ENCODE measurements at regions not wholly inside any gene's neighbourhood (a gene's known extent, or its start where the extent isn't known, plus 50 kb on each side); places are given as distances from the start of the nearest gene placed in this dataset.

DNA sequence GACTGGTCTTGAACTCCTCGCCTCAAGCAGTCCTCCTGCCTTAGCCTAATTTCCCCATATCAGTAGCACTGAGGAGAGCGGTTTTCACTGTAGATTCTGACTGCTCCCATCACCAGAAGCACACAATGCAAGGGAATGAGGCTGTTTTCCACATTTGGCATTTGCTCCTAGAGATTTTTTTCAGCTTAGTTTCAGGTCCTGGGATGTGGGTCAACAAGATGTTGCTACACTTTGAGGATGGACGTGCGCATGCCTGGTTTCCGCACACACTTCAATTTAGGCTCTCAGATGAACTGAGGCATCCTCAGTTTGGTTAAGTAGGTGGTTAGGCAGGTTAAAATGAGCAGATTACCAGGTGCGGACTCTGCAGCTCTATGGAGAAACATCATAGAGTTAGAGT, 287.1 kb upstream of the LYZL1 start:
- Histone ChIP-seq H3K27me3 (replicated peaks in 1 of 2; ENCODE audit: control insufficient read depth in 2 of 2, insufficient read depth in 2 of 2, low read length in 1 of 2) (no peaks in the 10 kb centered on the region), H4K20me1 (ENCODE audit: control insufficient read depth, insufficient read depth) (no peaks in the 10 kb centered on the region), H3K79me2 (ENCODE audit: control insufficient read depth, insufficient read depth, low read length) (no peaks in the 10 kb centered on the region), H3K9me3 (replicated peaks; ENCODE audit: control insufficient read depth, insufficient read depth, low read length) (no peaks in the 10 kb centered on the region), H2AFZ (ENCODE audit: control insufficient read depth, low read depth, low read length) (no peak overlapping the region), H3K4me1 (ENCODE audit: control insufficient read depth, insufficient read depth, low read length) (no peaks in the 10 kb centered on the region), H3K9ac (ENCODE audit: control insufficient read depth, insufficient read depth, low read length) (no peak overlapping the region), H3K4me2 (ENCODE audit: control insufficient read depth, insufficient read depth) (no peak overlapping the region), H3K36me3 (ENCODE audit: control insufficient read depth in 2 of 2, insufficient read depth in 2 of 2, low read length in 1 of 2) (no peaks in the 10 kb centered on the region), H3K27ac (ENCODE audit: control insufficient read depth, insufficient read depth) (no peak overlapping the region), H3K4me3 (no peak overlapping the region)
- ChIA-PET CTCF (interaction anchor here (0.6 to 1.2 kb wide), 2 partner anchors 10 to 84 kb away, joined by 3 to 4 read pairs; no protein-coding TSS in a partner anchor), POLR2A (no interaction called here), SMC1A (ENCODE audit: uncharacterized antibody, unreplicated experiment) (no interaction called here), RAD21 (ENCODE audit: unreplicated experiment) (interaction anchor here (0.9 kb wide), 1 partner anchor 127 kb away, joined by 3 read pairs; no protein-coding TSS in a partner anchor)
- no TSS peak for BruUV-seq (replicated peaks)
- intact Hi-C loops (cut with micrococcal nuclease; ENCODE audit: unreplicated experiment), result no loop called here
- DNase-seq (ENCODE audit: low read depth, low spot score) (no peak), FAIRE-seq (no peak), ATAC-seq (no peak)
- TF ChIP-seq NFYB (IDR thresholded peaks at IDR 0.05; ENCODE audit: insufficient read depth, low read depth, low read length) (no peak), MYB (IDR thresholded peaks at IDR 0.05; ENCODE audit: borderline replicate concordance, low read depth, low read length) (no peak), MTA3 (IDR thresholded peaks at IDR 0.05; ENCODE audit: borderline replicate concordance, low read length) (no peak), KDM1A (IDR thresholded peaks at IDR 0.05; ENCODE audit: borderline replicate concordance) (no peak), SMARCA5 (IDR thresholded peaks at IDR 0.05) (no peak), MEF2A (IDR thresholded peaks at IDR 0.05; ENCODE audit: insufficient read depth, low read depth, low read length) (no peak), YBX1 (IDR thresholded peaks at IDR 0.05) (no peak), CHD4 (IDR thresholded peaks at IDR 0.05) (no peak), GATAD2B (conservative IDR thresholded peaks at IDR 0.05; ENCODE audit: low read depth) (no peak), POLR2AphosphoS5 (IDR thresholded peaks at IDR 0.05; ENCODE audit: low read length) (no peak)
- TF ChIP-seq, protein P1, sequence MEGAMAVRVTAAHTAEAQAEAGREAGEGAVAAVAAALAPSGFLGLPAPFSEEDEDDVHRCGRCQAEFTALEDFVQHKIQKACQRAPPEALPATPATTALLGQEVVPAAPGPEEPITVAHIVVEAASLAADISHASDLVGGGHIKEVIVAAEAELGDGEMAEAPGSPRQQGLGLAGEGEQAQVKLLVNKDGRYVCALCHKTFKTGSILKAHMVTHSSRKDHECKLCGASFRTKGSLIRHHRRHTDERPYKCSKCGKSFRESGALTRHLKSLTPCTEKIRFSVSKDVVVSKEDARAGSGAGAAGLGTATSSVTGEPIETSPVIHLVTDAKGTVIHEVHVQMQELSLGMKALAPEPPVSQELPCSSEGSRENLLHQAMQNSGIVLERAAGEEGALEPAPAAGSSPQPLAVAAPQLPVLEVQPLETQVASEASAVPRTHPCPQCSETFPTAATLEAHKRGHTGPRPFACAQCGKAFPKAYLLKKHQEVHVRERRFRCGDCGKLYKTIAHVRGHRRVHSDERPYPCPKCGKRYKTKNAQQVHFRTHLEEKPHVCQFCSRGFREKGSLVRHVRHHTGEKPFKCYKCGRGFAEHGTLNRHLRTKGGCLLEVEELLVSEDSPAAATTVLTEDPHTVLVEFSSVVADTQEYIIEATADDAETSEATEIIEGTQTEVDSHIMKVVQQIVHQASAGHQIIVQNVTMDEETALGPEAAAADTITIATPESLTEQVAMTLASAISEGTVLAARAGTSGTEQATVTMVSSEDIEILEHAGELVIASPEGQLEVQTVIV (IDR thresholded peaks at IDR 0.05; ENCODE audit: borderline replicate concordance, partially characterized antibody), result no peak
- TF ChIP-seq, protein P2, sequence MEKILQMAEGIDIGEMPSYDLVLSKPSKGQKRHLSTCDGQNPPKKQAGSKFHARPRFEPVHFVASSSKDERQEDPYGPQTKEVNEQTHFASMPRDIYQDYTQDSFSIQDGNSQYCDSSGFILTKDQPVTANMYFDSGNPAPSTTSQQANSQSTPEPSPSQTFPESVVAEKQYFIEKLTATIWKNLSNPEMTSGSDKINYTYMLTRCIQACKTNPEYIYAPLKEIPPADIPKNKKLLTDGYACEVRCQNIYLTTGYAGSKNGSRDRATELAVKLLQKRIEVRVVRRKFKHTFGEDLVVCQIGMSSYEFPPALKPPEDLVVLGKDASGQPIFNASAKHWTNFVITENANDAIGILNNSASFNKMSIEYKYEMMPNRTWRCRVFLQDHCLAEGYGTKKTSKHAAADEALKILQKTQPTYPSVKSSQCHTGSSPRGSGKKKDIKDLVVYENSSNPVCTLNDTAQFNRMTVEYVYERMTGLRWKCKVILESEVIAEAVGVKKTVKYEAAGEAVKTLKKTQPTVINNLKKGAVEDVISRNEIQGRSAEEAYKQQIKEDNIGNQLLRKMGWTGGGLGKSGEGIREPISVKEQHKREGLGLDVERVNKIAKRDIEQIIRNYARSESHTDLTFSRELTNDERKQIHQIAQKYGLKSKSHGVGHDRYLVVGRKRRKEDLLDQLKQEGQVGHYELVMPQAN (conservative IDR thresholded peaks at IDR 0.05), result no peak
- TF ChIP-seq, protein P3, sequence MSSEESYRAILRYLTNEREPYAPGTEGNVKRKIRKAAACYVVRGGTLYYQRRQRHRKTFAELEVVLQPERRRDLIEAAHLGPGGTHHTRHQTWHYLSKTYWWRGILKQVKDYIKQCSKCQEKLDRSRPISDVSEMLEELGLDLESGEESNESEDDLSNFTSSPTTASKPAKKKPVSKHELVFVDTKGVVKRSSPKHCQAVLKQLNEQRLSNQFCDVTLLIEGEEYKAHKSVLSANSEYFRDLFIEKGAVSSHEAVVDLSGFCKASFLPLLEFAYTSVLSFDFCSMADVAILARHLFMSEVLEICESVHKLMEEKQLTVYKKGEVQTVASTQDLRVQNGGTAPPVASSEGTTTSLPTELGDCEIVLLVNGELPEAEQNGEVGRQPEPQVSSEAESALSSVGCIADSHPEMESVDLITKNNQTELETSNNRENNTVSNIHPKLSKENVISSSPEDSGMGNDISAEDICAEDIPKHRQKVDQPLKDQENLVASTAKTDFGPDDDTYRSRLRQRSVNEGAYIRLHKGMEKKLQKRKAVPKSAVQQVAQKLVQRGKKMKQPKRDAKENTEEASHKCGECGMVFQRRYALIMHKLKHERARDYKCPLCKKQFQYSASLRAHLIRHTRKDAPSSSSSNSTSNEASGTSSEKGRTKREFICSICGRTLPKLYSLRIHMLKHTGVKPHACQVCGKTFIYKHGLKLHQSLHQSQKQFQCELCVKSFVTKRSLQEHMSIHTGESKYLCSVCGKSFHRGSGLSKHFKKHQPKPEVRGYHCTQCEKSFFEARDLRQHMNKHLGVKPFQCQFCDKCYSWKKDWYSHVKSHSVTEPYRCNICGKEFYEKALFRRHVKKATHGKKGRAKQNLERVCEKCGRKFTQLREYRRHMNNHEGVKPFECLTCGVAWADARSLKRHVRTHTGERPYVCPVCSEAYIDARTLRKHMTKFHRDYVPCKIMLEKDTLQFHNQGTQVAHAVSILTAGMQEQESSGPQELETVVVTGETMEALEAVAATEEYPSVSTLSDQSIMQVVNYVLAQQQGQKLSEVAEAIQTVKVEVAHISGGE (CRISPR knock-in tag; IDR thresholded peaks at IDR 0.05), result no peak
- TF ChIP-seq, protein P4, sequence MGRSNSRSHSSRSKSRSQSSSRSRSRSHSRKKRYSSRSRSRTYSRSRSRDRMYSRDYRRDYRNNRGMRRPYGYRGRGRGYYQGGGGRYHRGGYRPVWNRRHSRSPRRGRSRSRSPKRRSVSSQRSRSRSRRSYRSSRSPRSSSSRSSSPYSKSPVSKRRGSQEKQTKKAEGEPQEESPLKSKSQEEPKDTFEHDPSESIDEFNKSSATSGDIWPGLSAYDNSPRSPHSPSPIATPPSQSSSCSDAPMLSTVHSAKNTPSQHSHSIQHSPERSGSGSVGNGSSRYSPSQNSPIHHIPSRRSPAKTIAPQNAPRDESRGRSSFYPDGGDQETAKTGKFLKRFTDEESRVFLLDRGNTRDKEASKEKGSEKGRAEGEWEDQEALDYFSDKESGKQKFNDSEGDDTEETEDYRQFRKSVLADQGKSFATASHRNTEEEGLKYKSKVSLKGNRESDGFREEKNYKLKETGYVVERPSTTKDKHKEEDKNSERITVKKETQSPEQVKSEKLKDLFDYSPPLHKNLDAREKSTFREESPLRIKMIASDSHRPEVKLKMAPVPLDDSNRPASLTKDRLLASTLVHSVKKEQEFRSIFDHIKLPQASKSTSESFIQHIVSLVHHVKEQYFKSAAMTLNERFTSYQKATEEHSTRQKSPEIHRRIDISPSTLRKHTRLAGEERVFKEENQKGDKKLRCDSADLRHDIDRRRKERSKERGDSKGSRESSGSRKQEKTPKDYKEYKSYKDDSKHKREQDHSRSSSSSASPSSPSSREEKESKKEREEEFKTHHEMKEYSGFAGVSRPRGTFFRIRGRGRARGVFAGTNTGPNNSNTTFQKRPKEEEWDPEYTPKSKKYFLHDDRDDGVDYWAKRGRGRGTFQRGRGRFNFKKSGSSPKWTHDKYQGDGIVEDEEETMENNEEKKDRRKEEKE (IDR thresholded peaks at IDR 0.05), result no peak
- in situ Hi-C loops (cut with MboI), result loop anchor here (25.0 kb wide), 1 partner anchor 110 kb away; no protein-coding TSS in a partner anchor
- WGBS (ENCODE audit: insufficient coverage, insufficient replicate concordance, low lambda C conversion rate, missing lambda C conversion rate), result 50% methylated on average over 6 of the region's 6 CpGs

Measured in GM12878 (cell line).